Hepatocyte (in vitro differentiated cells): ENCODE measurements at regions not wholly inside any gene's neighbourhood (a gene's known extent, or its start where the extent isn't known, plus 50 kb on each side); places are given as distances from the start of the nearest gene placed in this dataset.

Experiments
- DNase-seq: peaks from one replicate; pipeline ENCODE4 v3.0.0-alpha.2; 2016; ENCODE audit warnings: low spot score
- H2AFZ ChIP-seq: fragments of 200-600 bp; sonication (generic); 2 replicates; pipeline ENCODE4 v1.6.0; 2016; ENCODE audit warnings: antibody characterized with exemption, mild to moderate bottlenecking
- H3K27ac ChIP-seq: fragments of 200-600 bp; sonication (generic); 2 replicates; pipeline ENCODE4 v1.5.1; 2016; ENCODE audit warnings: mild to moderate bottlenecking
- H3K27me3 ChIP-seq: fragments of 200-600 bp; sonication (generic); 2 replicates; pipeline ENCODE4 v1.6.1; 2016
- H3K36me3 ChIP-seq: fragments of 200-600 bp; sonication (generic); replicated peaks from 2 replicates; pipeline ENCODE4 v1.5.1; 2016; ENCODE audit warnings: low read depth; ENCODE audit not compliant: insufficient read depth
- H3K4me1 ChIP-seq: fragments of 200-600 bp; sonication (generic); 2 replicates; pipeline ENCODE4 v1.5.1; 2016; ENCODE audit warnings: mild to moderate bottlenecking, moderate library complexity; ENCODE audit not compliant: insufficient read depth
- H3K4me2 ChIP-seq: fragments of 200-600 bp; sonication (generic); 2 replicates; pipeline ENCODE4 v1.6.0; 2016
- H3K4me3 ChIP-seq: fragments of 200-600 bp; sonication (generic); 2 replicates; pipeline ENCODE4 v1.5.1; 2016; ENCODE audit warnings: mild to moderate bottlenecking
- H3K79me2 ChIP-seq: fragments of 200-600 bp; sonication (generic); 2 replicates; pipeline ENCODE4 v1.6.0; 2017; ENCODE audit warnings: mild to moderate bottlenecking
- H3K9me2 ChIP-seq: fragments of 200-600 bp; sonication (generic); replicated peaks from 2 replicates; pipeline ENCODE4 v1.6.0; 2017; ENCODE audit warnings: mild to moderate bottlenecking; ENCODE audit not compliant: insufficient read depth
- H3K9me3 ChIP-seq: fragments of 200-600 bp; sonication (generic); 2 replicates; pipeline ENCODE4 v1.5.1; 2016; ENCODE audit warnings: low read depth, mild to moderate bottlenecking
- H4K20me1 ChIP-seq: fragments of 200-600 bp; sonication (generic); 2 replicates; pipeline ENCODE4 v1.6.0; 2016; ENCODE audit warnings: mild to moderate bottlenecking; ENCODE audit not compliant: insufficient read depth, poor library complexity, severe bottlenecking
- EZH2 ChIP-seq: fragments of 200-600 bp; sonication (generic); IDR thresholded peaks from 2 replicates; pipeline ENCODE4 v1.6.1; 2016; ENCODE audit warnings: antibody characterized with exemption, mild to moderate bottlenecking, borderline replicate concordance
- EZH2phosphoT487 ChIP-seq: fragments of 200-600 bp; sonication (generic); IDR thresholded peaks from one replicate; pipeline ENCODE4 v1.6.1; 2018; ENCODE audit warnings: antibody characterized with exemption, mild to moderate bottlenecking, low read depth, moderate library complexity; ENCODE audit not compliant: unreplicated experiment, severe bottlenecking
- WGBS: methylation state at CpG from one replicate; pipeline ENCODE4 v1.1.6; 2016; ENCODE audit warnings: low lambda C conversion rate; ENCODE audit errors: missing lambda C conversion rate; 5-methylcytosine and 5-hydroxymethylcytosine counted together
- TF ChIP-seq, protein P1 (sequence below): fragments of 200-600 bp; sonication (generic); IDR thresholded peaks from 2 replicates; pipeline ENCODE4 v1.5.1; 2016; ENCODE audit warnings: antibody characterized with exemption, mild to moderate bottlenecking; ENCODE audit not compliant: poor library complexity

DNA sequence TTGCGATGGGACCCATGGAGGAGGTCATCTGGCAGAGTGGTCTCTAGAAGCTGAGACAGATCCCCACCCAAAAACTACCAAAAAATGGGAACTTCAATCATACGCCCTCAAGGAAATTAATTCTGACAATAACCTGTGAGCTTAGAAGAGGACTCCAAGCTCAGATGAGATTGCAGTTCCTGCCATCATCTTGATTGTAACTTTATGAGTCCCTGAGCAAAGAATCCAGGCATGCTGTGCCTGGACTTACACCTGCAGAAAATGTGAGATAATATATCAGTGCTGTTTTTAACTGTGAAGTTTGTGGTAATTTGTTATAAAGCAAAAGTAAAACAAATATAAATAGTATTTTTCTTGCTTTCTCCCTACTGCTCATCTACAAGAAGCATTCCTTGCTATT is 299.6 kb upstream of the MBL2 start:
- Histone ChIP-seq H4K20me1 (no peaks in the 10 kb centered on the region), H3K9me3 (no peaks in the 10 kb centered on the region), H3K36me3 (no peaks in the 10 kb centered on the region), H3K9me2 (no peaks in the 10 kb centered on the region), H3K4me2 (no peak overlapping the region), H2AFZ (no peak overlapping the region), H3K79me2 (no peaks in the 10 kb centered on the region), H3K4me3 (no peak overlapping the region), H3K27ac (no peak overlapping the region), H3K4me1 (no peaks in the 10 kb centered on the region), H3K27me3 (no peaks in the 10 kb centered on the region)
- WGBS = 95% methylated on average over 2 of the region's 2 CpGs
- TF ChIP-seq EZH2phosphoT487 (no peak), EZH2 (no peak)
- TF ChIP-seq, protein P1, sequence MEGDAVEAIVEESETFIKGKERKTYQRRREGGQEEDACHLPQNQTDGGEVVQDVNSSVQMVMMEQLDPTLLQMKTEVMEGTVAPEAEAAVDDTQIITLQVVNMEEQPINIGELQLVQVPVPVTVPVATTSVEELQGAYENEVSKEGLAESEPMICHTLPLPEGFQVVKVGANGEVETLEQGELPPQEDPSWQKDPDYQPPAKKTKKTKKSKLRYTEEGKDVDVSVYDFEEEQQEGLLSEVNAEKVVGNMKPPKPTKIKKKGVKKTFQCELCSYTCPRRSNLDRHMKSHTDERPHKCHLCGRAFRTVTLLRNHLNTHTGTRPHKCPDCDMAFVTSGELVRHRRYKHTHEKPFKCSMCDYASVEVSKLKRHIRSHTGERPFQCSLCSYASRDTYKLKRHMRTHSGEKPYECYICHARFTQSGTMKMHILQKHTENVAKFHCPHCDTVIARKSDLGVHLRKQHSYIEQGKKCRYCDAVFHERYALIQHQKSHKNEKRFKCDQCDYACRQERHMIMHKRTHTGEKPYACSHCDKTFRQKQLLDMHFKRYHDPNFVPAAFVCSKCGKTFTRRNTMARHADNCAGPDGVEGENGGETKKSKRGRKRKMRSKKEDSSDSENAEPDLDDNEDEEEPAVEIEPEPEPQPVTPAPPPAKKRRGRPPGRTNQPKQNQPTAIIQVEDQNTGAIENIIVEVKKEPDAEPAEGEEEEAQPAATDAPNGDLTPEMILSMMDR = no peak
- no peak for DNase-seq

DNA sequence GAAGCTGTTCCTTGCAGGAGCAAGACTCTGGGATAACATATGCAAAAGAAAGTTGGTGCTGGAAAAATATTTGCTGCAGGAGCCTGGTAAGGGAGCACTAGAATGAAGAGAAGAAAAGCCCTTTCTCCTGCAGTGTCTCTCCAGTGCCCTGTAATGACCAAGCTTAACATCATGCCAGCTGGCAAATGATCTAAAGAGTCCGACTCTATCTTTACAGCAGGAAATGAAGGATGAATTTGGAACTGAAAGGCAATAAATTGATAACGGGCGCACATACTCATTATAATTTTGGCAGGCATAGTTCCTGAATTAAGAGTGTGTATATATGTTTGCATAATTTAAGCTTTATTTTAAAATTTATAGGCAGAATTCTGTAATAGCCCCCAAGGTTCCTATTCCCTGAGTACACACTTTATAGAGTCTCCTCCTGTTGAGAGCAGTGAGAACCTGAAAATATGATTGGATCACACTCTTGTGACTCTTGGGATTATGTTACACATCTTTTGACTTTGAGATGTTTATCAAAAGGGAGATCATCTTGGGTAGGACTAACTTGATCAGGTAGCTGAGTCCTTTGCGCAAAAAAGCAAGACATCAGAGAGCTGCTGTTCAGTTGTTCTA is 299.0 kb upstream of the MBL2 start:
- Histone ChIP-seq H3K36me3 (no peaks in the 10 kb centered on the region), H2AFZ (no peak overlapping the region), H3K4me1 (no peaks in the 10 kb centered on the region), H3K27me3 (no peaks in the 10 kb centered on the region), H3K4me3 (no peak overlapping the region), H4K20me1 (no peaks in the 10 kb centered on the region), H3K79me2 (no peaks in the 10 kb centered on the region), H3K4me2 (no peak overlapping the region), H3K9me2 (no peaks in the 10 kb centered on the region), H3K27ac (no peak overlapping the region), H3K9me3 (no peaks in the 10 kb centered on the region)
- TF ChIP-seq EZH2phosphoT487 = no peak
- TF ChIP-seq, protein P1 = no peak
- no peak for TF ChIP-seq EZH2
- no peak for DNase-seq
- WGBS = 75% methylated on average over 4 of the region's 4 CpGs

DNA sequence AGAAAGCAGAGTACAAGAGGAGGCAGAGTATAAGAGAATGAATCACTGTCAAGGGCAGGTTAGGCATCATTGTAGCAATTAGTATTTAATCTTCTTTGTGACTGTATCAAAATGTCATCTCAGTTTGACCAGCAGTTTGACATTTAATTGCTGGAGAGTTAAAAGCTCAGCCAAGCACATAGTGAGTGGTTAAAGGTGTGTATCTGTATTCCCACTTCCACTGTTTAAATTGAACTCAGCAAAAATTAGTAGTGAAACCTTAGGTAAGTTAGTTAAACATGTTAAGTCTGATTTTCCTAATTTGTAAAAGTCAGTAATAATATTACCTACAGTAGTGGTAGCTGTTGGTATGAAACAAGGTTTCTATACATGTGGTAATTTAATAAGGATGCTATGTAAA is 296.4 kb upstream of the MBL2 start:
- no peak overlapping the region for H3K4me3 ChIP-seq
- no peak overlapping the region for H3K27ac ChIP-seq
- H3K4me2 ChIP-seq = no peak overlapping the region
- no peaks in the 10 kb centered on the region for H3K9me2 ChIP-seq
- DNase-seq = no peak
- H3K36me3 ChIP-seq = no peaks in the 10 kb centered on the region
- H3K9me3 ChIP-seq = no peaks in the 10 kb centered on the region
- no peak for TF ChIP-seq EZH2phosphoT487
- TF ChIP-seq, protein P1 = no peak
- no peak for TF ChIP-seq EZH2
- H3K79me2 ChIP-seq = no peaks in the 10 kb centered on the region
- H3K27me3 ChIP-seq = no peaks in the 10 kb centered on the region
- no peaks in the 10 kb centered on the region for H3K4me1 ChIP-seq
- no peaks in the 10 kb centered on the region for H4K20me1 ChIP-seq
- no peak overlapping the region for H2AFZ ChIP-seq

DNA sequence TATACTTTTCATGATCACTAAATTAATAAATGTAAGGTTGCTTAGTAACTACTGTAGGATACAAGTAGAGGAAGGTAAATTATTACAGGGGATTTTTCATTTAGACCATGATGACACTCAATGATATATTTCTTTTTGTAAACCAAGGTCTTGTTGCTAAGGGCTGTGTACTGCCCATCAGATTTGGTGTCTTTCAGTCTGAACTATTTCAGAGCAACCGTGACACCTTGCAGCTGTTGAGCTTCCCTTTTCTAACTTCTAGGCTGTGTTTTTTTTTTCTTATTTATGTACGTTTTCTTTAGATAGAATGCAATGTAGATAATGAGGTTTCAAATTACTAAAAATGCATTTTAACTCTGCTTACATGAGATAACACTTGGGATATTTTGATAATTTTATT is 292.0 kb upstream of the MBL2 start:
- Histone ChIP-seq H3K27me3 (no peaks in the 10 kb centered on the region), H2AFZ (no peak overlapping the region), H4K20me1 (no peaks in the 10 kb centered on the region), H3K36me3 (no peaks in the 10 kb centered on the region), H3K79me2 (no peaks in the 10 kb centered on the region), H3K9me2 (no peaks in the 10 kb centered on the region), H3K27ac (no peak overlapping the region), H3K4me1 (no peaks in the 10 kb centered on the region), H3K4me3 (no peak overlapping the region), H3K4me2 (no peak overlapping the region), H3K9me3 (no peaks in the 10 kb centered on the region)
- TF ChIP-seq, protein P1 = no peak
- no peak for TF ChIP-seq EZH2phosphoT487
- TF ChIP-seq EZH2 = no peak
- DNase-seq = no peak
- WGBS = 68% methylated on average over 2 of the region's 2 CpGs
